ENCODE measurements at regions not wholly inside any gene's neighbourhood (a gene's known extent, or its start where the extent isn't known, plus 50 kb on each side); places are given as distances from the start of the nearest gene placed in this dataset.
"Not testable (repeated sequence)": the region's sequence is repeated elsewhere in the genome, so short reads cannot be mapped to it uniquely, and the experiment has no call there.

- no peaks in the 10 kb centered on the region for H3K27me3 Mint-ChIP-seq
- H3K36me3 Mint-ChIP-seq: no peaks in the 10 kb centered on the region
- ATAC-seq: no peak
- no peak overlapping the region for H3K27ac Mint-ChIP-seq
- H3K9me3 Mint-ChIP-seq: peaks cover 7% of the 10 kb centered on the region
- H3K4me3 Mint-ChIP-seq: no peak overlapping the region
- no peaks in the 10 kb centered on the region for H3K4me1 Mint-ChIP-seq
Measured at GRCh38 chr14:45916340-45916953, 663.4 kb upstream of the MIS18BP1 start.

- no peak overlapping the region for H3K27ac Mint-ChIP-seq
- peaks cover 2% of the 10 kb centered on the region for H3K9me3 Mint-ChIP-seq
- H3K4me3 Mint-ChIP-seq: no peak overlapping the region
- H3K4me1 Mint-ChIP-seq: no peaks in the 10 kb centered on the region
- no peak for ATAC-seq
- H3K36me3 Mint-ChIP-seq: no peaks in the 10 kb centered on the region
- H3K27me3 Mint-ChIP-seq: no peaks in the 10 kb centered on the region
Measured at GRCh38 chr14:45907782-45908181, 654.8 kb upstream of the MIS18BP1 start.

GRCh38 chr14:45906257-45906656 is 653.3 kb upstream of the MIS18BP1 start:
- no peak overlapping the region for H3K27ac Mint-ChIP-seq
- no peak for ATAC-seq
- H3K4me1 Mint-ChIP-seq: no peaks in the 10 kb centered on the region
- no peak overlapping the region for H3K4me3 Mint-ChIP-seq
- H3K36me3 Mint-ChIP-seq: no peaks in the 10 kb centered on the region
- no peaks in the 10 kb centered on the region for H3K27me3 Mint-ChIP-seq
- H3K9me3 Mint-ChIP-seq: no peaks in the 10 kb centered on the region

GRCh38 chr14:45905672-45906071 is 652.7 kb upstream of the MIS18BP1 start:
- no peaks in the 10 kb centered on the region for H3K36me3 Mint-ChIP-seq
- no peaks in the 10 kb centered on the region for H3K27me3 Mint-ChIP-seq
- no peak overlapping the region for H3K27ac Mint-ChIP-seq
- H3K4me1 Mint-ChIP-seq: no peaks in the 10 kb centered on the region
- H3K4me3 Mint-ChIP-seq: no peak overlapping the region
- no peak for ATAC-seq
- H3K9me3 Mint-ChIP-seq: no peaks in the 10 kb centered on the region

- Mint-ChIP-seq H3K27me3 (no peaks in the 10 kb centered on the region), H3K4me3 (no peak overlapping the region), H3K4me1 (no peaks in the 10 kb centered on the region), H3K36me3 (no peaks in the 10 kb centered on the region), H3K27ac (no peak overlapping the region), H3K9me3 (no peaks in the 10 kb centered on the region)
- no peak for ATAC-seq
Measured at GRCh38 chr14:45904314-45904713, 651.3 kb upstream of the MIS18BP1 start.

- Mint-ChIP-seq H3K4me3 (no peak overlapping the region), H3K36me3 (no peaks in the 10 kb centered on the region), H3K27me3 (no peaks in the 10 kb centered on the region), H3K9me3 (no peaks in the 10 kb centered on the region), H3K27ac (no peak overlapping the region), H3K4me1 (no peaks in the 10 kb centered on the region)
- ATAC-seq: no peak
Measured at GRCh38 chr14:45902241-45902640, 649.2 kb upstream of the MIS18BP1 start.

GRCh38 chr14:45897439-45897838 is 644.4 kb upstream of the MIS18BP1 start:
- no peak for ATAC-seq
- no peak overlapping the region for H3K27ac Mint-ChIP-seq
- H3K4me3 Mint-ChIP-seq: no peak overlapping the region
- no peaks in the 10 kb centered on the region for H3K27me3 Mint-ChIP-seq
- no peaks in the 10 kb centered on the region for H3K9me3 Mint-ChIP-seq
- no peaks in the 10 kb centered on the region for H3K36me3 Mint-ChIP-seq
- H3K4me1 Mint-ChIP-seq: no peaks in the 10 kb centered on the region

GRCh38 chr14:45893127-45893526 is 640.1 kb upstream of the MIS18BP1 start:
- Mint-ChIP-seq H3K4me3 (no peak overlapping the region), H3K4me1 (no peaks in the 10 kb centered on the region), H3K27ac (no peak overlapping the region), H3K27me3 (no peaks in the 10 kb centered on the region), H3K9me3 (peaks cover 4% of the 10 kb centered on the region), H3K36me3 (no peaks in the 10 kb centered on the region)
- ATAC-seq: no peak

- H3K4me3 Mint-ChIP-seq: no peak overlapping the region
- H3K27ac Mint-ChIP-seq: no peak overlapping the region
- no peaks in the 10 kb centered on the region for H3K4me1 Mint-ChIP-seq
- H3K27me3 Mint-ChIP-seq: no peaks in the 10 kb centered on the region
- ATAC-seq: no peak
- H3K36me3 Mint-ChIP-seq: no peaks in the 10 kb centered on the region
- peaks cover 4% of the 10 kb centered on the region for H3K9me3 Mint-ChIP-seq
Measured at GRCh38 chr14:45891417-45892080, 638.5 kb upstream of the MIS18BP1 start.

GRCh38 chr14:45888766-45889285 is 635.8 kb upstream of the MIS18BP1 start:
- H3K27ac Mint-ChIP-seq, H3K36me3 Mint-ChIP-seq, ATAC-seq: not testable (repeated sequence)

GRCh38 chr14:45877981-45878380 is 625.0 kb upstream of the MIS18BP1 start:
- ATAC-seq: no peak
- Mint-ChIP-seq H3K4me3 (no peak overlapping the region), H3K27ac (no peak overlapping the region), H3K4me1 (no peaks in the 10 kb centered on the region), H3K27me3 (no peaks in the 10 kb centered on the region), H3K9me3 (peaks cover 3% of the 10 kb centered on the region), H3K36me3 (no peaks in the 10 kb centered on the region)

More at GRCh38 chr14:45888766-45889285, 635.8 kb upstream of the MIS18BP1 start:
- not testable (repeated sequence) for H3K9me3 Mint-ChIP-seq, H3K4me1 Mint-ChIP-seq, H3K4me3 Mint-ChIP-seq, H3K27me3 Mint-ChIP-seq

GRCh38 chr14:45868863-45869262 is 615.9 kb upstream of the MIS18BP1 start:
- no peak for ATAC-seq
- H3K27me3 Mint-ChIP-seq: no peaks in the 10 kb centered on the region
- H3K9me3 Mint-ChIP-seq: peaks cover 11% of the 10 kb centered on the region
- no peak overlapping the region for H3K4me3 Mint-ChIP-seq
- H3K36me3 Mint-ChIP-seq: no peaks in the 10 kb centered on the region
- H3K27ac Mint-ChIP-seq: no peak overlapping the region
- no peaks in the 10 kb centered on the region for H3K4me1 Mint-ChIP-seq

- Mint-ChIP-seq H3K9me3 (peaks cover 11% of the 10 kb centered on the region), H3K4me1 (no peaks in the 10 kb centered on the region), H3K27ac (no peak overlapping the region), H3K36me3 (no peaks in the 10 kb centered on the region), H3K4me3 (no peak overlapping the region), H3K27me3 (no peaks in the 10 kb centered on the region)
- no peak for ATAC-seq
Measured at GRCh38 chr14:45868377-45868776, 615.4 kb upstream of the MIS18BP1 start.

GRCh38 chr14:45867046-45867894 is 614.3 kb upstream of the MIS18BP1 start:
- no peaks in the 10 kb centered on the region for H3K4me1 Mint-ChIP-seq
- no peak overlapping the region for H3K27ac Mint-ChIP-seq
- H3K36me3 Mint-ChIP-seq: no peaks in the 10 kb centered on the region
- no peak for ATAC-seq
- peaks cover 11% of the 10 kb centered on the region for H3K9me3 Mint-ChIP-seq
- no peaks in the 10 kb centered on the region for H3K27me3 Mint-ChIP-seq
- H3K4me3 Mint-ChIP-seq: no peak overlapping the region

- ATAC-seq: no peak
- H3K27me3 Mint-ChIP-seq: no peaks in the 10 kb centered on the region
- H3K27ac Mint-ChIP-seq: no peak overlapping the region
- H3K4me1 Mint-ChIP-seq: no peaks in the 10 kb centered on the region
- peaks cover 3% of the 10 kb centered on the region for H3K9me3 Mint-ChIP-seq
- no peak overlapping the region for H3K4me3 Mint-ChIP-seq
- H3K36me3 Mint-ChIP-seq: no peaks in the 10 kb centered on the region
Measured at GRCh38 chr14:45838597-45838996, 585.6 kb upstream of the MIS18BP1 start.
